ENCODE measurements at regions not wholly inside any gene's neighbourhood (a gene's known extent, or its start where the extent isn't known, plus 50 kb on each side); places are given as distances from the start of the nearest gene placed in this dataset.

DNA sequence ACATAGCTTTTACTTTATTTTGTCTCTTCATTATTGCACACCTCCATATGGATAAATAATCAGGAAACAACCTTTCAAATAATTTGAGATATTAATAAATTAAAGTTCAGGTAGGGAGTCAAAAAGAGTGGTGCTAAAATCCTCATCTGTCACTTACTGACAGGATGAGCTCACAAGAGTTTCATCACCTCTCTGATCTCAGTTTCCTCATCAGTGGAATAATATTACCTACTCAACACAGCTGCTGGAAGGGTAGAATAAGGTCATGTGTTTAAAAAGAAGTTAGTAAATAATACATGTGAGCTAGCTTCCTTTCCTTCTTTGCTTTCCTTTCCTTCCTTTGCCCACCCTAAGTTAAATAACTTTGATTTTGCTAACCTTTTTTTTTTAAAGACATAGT is 61.9 kb downstream of the RDH14 start:
- Histone ChIP-seq H3K27ac (no peak overlapping the region), H3K4me1 (no peaks in the 10 kb centered on the region), H3K36me3 (no peaks in the 10 kb centered on the region), H3K9me3 (no peaks in the 10 kb centered on the region), H3K4me3 (no peak overlapping the region), H3K27me3 (no peaks in the 10 kb centered on the region)
- no peak for TF ChIP-seq POLR2A (IDR thresholded peaks at IDR 0.05)
- TF ChIP-seq, protein P1, sequence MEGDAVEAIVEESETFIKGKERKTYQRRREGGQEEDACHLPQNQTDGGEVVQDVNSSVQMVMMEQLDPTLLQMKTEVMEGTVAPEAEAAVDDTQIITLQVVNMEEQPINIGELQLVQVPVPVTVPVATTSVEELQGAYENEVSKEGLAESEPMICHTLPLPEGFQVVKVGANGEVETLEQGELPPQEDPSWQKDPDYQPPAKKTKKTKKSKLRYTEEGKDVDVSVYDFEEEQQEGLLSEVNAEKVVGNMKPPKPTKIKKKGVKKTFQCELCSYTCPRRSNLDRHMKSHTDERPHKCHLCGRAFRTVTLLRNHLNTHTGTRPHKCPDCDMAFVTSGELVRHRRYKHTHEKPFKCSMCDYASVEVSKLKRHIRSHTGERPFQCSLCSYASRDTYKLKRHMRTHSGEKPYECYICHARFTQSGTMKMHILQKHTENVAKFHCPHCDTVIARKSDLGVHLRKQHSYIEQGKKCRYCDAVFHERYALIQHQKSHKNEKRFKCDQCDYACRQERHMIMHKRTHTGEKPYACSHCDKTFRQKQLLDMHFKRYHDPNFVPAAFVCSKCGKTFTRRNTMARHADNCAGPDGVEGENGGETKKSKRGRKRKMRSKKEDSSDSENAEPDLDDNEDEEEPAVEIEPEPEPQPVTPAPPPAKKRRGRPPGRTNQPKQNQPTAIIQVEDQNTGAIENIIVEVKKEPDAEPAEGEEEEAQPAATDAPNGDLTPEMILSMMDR (IDR thresholded peaks at IDR 0.05) = no peak
- no peak for DNase-seq

DNA sequence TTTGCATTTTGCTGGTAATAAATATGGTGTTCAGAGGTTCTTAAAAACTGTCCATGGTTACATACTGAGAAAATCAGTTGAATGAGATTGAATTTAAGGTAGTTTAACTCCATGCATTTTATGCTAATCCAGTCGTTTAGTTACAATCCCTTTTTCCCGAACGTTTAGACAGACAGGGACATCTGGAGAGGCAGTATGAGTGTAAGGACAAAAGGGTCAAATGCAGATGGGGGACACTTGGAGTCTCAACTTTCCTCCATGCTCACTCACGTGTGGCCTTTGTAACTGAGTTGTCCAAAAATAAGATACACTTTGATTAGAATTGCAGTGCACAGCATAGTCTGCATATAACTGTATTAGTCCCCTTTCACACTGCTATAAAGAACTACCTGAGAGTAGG is 63.9 kb downstream of the RDH14 start:
- Histone ChIP-seq H3K4me1 (no peaks in the 10 kb centered on the region), H3K4me3 (no peak overlapping the region), H3K36me3 (no peaks in the 10 kb centered on the region), H3K27ac (no peak overlapping the region), H3K9me3 (no peaks in the 10 kb centered on the region), H3K27me3 (no peaks in the 10 kb centered on the region)
- DNase-seq = no peak
- TF ChIP-seq POLR2A (IDR thresholded peaks at IDR 0.05) = no peak
- TF ChIP-seq, protein P1 (IDR thresholded peaks at IDR 0.05) = no peak

DNA sequence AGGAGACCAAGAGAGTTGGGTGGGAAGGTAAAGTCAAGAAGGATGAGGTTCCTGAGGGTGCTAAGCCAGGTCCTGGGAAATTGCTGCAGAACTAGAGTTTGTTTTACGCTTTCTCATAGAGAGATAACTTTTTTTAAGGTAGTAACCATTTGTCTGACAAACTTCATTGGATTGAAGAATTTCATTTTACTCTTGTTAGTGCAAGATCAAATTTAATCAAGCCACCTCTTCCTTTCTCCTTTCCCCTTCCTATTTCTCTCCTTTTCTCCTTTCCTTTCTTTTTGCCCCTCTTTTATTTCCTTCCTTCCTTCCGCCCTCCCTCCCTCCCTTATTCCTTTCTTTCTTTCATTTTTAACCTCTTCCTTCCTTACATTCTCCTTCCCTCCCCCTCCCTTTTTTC is 65.4 kb downstream of the RDH14 start:
- H3K4me3 ChIP-seq = no peak overlapping the region
- no peaks in the 10 kb centered on the region for H3K27me3 ChIP-seq
- H3K36me3 ChIP-seq = no peaks in the 10 kb centered on the region
- no peaks in the 10 kb centered on the region for H3K9me3 ChIP-seq
- H3K27ac ChIP-seq = no peak overlapping the region
- DNase-seq = no peak
- no peaks in the 10 kb centered on the region for H3K4me1 ChIP-seq
- no peak for TF ChIP-seq POLR2A (IDR thresholded peaks at IDR 0.05)
- TF ChIP-seq, protein P1 (IDR thresholded peaks at IDR 0.05) = no peak

DNA sequence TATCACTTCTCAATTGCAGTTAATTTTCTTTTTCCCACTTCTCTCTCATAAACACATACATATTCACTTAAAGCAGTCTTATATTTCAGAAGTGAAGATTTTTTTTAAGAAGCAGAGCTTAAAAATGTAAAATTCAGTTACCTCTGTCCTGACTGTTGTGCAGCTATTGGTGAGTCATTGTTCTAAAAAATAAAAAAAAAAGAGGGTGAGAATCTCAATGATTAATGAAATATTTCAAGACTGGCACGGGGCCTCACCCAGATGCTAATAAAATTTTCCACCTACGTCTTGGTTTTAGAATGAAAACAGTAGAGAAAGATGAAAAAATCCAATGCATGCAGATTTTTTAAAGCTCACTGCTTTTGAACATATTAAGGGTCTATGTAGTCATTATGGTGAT is 67.7 kb downstream of the RDH14 start:
- no peaks in the 10 kb centered on the region for H3K36me3 ChIP-seq
- no peaks in the 10 kb centered on the region for H3K4me1 ChIP-seq
- H3K4me3 ChIP-seq = no peak overlapping the region
- no peak for TF ChIP-seq POLR2A (IDR thresholded peaks at IDR 0.05)
- TF ChIP-seq, protein P1 (IDR thresholded peaks at IDR 0.05) = no peak
- no peaks in the 10 kb centered on the region for H3K9me3 ChIP-seq
- no peak overlapping the region for H3K27ac ChIP-seq
- H3K27me3 ChIP-seq = no peaks in the 10 kb centered on the region
- DNase-seq = no peak

DNA sequence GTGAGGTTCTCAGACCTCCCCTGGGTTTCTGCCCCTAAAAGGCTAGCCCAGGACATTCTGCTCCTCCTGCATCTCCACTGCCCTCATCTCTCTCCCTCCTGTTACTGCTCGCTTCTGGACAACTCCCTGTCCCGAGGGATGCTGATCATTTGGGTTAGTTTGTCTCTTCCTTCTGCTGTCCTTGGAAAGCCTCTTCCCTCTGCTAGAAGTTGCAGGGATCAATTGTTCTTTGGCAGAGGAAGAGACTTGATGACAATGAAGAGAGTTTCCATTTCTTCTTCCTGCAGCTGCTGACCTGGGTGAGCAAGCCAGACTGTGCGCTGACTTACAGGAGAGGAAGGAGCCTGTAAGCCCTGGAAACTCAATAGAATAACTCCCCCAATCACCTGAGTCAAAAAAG is 68.9 kb downstream of the RDH14 start:
- no peaks in the 10 kb centered on the region for H3K27me3 ChIP-seq
- H3K9me3 ChIP-seq = no peaks in the 10 kb centered on the region
- TF ChIP-seq POLR2A (IDR thresholded peaks at IDR 0.05) = no peak
- TF ChIP-seq, protein P1 (IDR thresholded peaks at IDR 0.05) = no peak
- H3K4me3 ChIP-seq = no peak overlapping the region
- H3K27ac ChIP-seq = no peak overlapping the region
- H3K4me1 ChIP-seq = no peaks in the 10 kb centered on the region
- no peaks in the 10 kb centered on the region for H3K36me3 ChIP-seq
- no peak for DNase-seq

DNA sequence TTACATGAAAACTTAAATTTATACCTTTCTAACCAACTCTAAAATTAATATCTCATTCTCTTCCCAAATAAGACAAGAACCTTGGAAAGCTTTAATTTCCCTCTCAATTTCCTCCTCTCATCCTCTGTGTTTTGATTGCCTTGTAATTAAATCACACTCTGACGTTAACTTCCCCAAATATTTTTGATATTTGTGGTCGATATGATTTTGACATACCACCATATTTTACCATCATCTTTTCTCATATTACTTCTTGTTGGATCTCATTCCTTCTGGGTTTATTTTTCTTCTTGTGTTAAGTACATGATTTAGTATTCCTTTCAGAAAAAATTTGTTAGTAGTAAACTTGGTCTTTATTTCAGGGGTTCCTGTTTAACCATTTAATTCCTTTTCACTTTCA is 69.6 kb downstream of the RDH14 start:
- H3K36me3 ChIP-seq = no peaks in the 10 kb centered on the region
- no peak for TF ChIP-seq POLR2A (IDR thresholded peaks at IDR 0.05)
- TF ChIP-seq, protein P1 (IDR thresholded peaks at IDR 0.05) = no peak
- DNase-seq = no peak
- H3K27ac ChIP-seq = no peak overlapping the region
- no peaks in the 10 kb centered on the region for H3K27me3 ChIP-seq
- H3K9me3 ChIP-seq = no peaks in the 10 kb centered on the region
- H3K4me3 ChIP-seq = no peak overlapping the region
- H3K4me1 ChIP-seq = no peaks in the 10 kb centered on the region
